HG03280 (cell line): ENCODE measurements at regions not wholly inside any gene's neighbourhood (a gene's known extent, or its start where the extent isn't known, plus 50 kb on each side); places are given as distances from the start of the nearest gene placed in this dataset.
"Not testable (repeated sequence)": the region's sequence is repeated elsewhere in the genome, so short reads cannot be mapped to it uniquely, and the experiment has no call there.

Experiments
- ATAC-seq: cut with Tn5 transposase; IDR thresholded peaks from one replicate; pipeline ENCODE4 v1.9.1; 2021; ENCODE audit warnings: mild to moderate bottlenecking, moderate library complexity; ENCODE audit not compliant: unreplicated experiment

DNA sequence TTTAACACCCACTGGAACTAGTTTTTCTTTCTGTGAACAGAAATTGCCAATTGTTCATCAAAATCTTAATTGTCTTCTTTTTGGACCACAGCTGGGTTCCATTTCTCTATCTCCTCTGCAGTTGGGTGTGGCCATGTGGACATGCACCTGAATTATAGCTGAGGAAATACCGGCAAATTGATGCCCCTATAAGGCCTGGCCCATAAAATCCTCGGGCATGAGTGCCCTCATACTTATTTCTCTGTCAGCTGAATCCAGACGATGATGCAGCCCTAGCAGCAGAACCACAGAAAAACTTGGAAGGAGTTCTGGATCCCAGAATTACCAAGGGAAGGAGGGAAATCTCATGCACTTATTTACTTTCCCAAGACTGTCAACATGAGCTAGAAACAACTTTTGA lies 249.0 kb downstream of the CYRIA start:
- no peak for ATAC-seq

DNA sequence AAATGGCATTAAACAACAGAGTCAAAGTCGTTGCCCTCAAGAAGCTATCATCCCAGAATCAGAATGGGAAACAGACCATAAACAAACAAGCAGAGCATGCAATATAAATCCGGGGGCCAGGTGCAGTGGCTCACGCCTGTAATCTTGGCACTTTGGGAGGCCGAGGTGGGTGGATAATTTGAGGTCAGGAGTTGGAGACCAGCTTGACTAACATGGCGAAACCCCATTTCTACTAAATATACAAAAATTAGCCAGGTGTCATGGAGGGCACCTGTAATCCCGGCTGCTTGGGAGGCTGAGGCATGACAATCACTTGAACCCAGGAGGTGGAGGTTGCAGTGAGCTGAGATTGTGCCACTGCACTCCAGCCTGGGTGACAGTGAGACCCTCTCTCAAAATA lies 249.8 kb downstream of the CYRIA start:
- ATAC-seq, result not testable (repeated sequence)

DNA sequence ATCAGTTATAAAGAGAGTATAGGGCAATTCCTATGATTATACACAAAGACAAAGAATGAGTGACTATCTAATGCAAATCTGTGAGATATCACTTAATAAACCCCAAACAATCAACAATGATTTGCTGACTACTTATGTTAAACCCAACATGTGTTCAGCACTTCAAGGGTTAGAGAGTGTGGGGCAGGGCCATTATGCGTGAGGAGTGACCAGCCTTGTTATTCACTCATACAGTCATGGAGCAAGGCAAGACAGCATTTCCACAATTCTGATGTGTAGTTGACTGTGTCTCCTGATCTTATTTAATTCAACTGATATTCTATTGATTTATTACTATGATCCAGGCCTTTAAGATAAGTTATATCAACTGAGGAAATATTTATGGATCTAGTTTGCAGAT lies 251.7 kb downstream of the CYRIA start:
- no peak for ATAC-seq

DNA sequence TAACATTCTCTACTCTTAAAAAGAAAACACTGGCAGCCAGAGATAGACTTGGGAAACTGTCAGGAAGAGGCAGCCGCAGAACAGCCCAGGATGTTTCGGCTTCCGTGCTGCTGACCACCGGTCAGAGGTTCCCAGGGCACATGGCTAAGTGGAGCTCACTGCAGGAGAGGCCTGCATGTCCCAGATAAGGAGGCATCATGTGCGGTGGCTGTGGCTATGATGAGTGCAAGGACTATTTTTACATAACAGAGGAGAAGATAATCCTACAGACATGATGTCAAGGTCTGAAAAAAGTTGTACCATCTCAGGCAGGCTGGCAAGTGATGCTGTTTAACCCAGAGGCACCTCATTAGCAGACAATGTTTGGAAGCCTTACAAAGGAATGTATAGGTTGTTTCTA lies 252.3 kb downstream of the CYRIA start:
- no peak for ATAC-seq

DNA sequence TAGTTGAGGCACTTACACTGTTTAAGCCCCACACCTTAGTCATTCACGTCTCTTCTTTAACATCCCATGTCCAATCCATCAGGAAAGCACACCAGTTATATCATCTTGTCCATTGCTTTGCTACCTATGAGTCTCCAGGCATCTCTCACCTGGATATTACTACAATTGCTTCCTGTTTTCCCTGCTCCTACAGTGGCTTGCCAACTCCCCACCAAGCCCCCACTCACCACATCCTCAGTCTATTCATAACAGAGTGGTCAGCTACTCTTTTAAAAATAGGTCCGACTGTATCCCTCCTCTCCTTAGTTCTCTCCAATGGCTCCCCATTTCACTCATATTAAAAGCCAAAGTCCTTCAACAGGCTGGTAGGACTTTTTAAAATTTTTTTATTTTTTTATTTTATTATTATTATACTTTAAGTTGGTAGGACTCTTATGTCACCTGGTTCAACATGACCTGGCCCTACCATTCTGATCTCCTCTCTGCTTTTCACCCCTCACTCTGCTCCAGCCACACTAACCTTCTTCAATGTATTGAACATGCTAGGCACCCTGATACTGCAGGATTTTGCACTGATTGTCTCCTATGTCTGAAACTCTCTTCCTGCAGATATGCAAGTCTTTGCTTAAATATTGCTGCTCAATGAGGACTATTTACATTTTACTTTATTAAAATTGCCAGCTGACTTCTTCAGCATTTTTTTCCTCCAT lies 253.2 kb downstream of the CYRIA start:
- ATAC-seq, result no peak

DNA sequence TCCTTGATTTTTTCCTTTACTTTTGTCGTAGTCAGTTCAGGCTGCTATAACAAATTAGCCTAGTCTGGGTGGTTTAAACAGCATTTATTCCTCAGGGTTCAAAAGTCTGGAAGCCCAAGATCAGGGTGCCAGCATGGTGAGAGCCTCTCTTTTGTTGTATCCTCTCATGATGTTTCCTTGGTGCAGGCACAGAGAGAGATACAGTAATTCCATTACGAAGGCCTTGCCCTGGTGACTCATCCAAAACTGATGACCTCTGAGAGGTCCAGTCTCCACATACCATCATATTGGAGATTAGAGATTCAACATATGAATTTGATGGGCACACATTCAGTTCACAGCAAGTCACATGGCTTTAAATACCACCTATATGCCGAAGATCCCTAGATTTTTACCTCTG lies 253.8 kb downstream of the CYRIA start:
- ATAC-seq, result no peak

DNA sequence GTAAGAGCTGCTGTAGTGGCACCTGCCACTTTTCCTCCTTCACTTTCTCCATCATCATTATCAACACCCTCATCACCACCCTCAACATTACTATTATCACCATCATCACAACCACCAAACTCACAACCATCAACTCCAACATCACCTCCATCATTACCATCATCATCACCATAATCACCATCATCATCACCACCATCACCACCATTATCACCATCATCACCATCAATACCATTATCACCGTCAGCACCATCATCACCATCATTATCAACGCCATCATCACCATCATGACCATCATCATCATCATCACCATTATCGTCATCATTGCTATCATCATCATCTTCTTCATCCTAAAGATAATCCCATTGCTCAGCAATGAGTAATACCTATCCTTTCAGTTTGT lies 255.8 kb downstream of the CYRIA start:
- no peak for ATAC-seq

DNA sequence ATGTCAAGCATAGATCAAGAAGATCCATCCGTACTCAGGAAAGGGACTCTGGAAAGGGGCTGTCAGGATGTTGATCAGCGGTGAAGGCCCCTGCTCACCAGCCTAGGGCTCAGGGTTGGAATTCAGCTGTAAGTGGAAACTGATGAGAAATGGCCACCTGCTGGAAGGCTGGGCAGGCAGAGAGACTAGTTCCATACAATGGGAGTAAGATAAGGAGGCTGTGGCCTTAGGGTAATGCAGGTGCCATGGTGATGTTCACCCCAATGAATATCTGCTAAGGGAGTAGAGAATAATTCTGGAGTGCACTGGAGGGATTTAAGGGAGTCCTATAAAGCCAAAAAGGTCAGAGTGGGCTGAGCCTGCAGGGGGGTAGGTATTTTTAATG lies 256.6 kb downstream of the CYRIA start:
- ATAC-seq, result no peak

DNA sequence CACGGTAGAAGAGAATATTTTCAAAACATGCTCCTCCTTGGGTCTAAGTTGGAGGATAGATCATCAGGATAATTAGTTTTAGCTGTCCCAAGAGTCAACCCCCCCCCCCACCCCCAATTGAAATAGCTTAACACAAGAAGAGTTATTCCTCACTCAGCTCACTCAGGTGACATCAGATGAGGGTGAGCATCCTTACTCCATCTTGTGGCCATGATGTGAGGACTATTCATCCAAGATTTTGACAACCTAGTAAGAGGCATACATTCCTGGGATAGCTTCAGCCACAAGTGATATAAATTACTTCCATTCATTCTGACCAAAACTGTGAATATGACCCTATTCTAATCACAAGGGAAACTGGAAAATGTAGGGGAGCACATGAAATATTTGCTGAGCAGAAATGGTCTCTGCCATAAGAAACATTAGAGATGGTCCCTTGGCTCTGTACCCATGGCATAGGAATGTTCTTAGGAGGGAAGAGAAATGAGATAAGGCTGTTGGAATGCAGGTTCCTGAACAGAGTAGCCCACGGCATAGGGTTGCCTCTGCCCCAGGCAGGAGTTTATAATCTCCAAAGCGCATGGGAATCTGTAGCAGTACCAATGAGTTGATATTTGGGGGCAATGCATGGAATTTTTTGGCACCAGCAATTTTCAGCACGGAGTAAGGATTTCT lies 257.2 kb downstream of the CYRIA start:
- no peak for ATAC-seq

DNA sequence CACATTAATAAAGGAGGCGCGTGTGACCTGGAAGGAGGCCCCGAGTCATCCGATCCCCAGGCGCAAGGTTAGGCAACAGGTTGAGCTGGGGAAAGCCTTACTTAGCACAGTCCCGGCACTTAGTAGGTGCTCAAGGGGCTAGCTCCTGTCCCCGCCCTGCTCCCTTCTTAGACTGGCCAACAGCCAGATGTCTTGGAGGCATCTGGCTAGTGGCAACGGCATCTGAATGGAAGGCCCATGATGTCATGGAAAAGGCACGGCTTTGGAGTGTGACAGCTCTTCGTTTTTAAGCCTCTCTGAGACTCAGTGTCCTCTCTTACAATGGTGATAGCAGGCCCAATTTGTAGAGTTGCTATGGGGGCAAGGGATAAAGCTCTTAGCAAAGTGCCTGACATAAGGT lies 258.3 kb downstream of the CYRIA start:
- ATAC-seq, result no peak

DNA sequence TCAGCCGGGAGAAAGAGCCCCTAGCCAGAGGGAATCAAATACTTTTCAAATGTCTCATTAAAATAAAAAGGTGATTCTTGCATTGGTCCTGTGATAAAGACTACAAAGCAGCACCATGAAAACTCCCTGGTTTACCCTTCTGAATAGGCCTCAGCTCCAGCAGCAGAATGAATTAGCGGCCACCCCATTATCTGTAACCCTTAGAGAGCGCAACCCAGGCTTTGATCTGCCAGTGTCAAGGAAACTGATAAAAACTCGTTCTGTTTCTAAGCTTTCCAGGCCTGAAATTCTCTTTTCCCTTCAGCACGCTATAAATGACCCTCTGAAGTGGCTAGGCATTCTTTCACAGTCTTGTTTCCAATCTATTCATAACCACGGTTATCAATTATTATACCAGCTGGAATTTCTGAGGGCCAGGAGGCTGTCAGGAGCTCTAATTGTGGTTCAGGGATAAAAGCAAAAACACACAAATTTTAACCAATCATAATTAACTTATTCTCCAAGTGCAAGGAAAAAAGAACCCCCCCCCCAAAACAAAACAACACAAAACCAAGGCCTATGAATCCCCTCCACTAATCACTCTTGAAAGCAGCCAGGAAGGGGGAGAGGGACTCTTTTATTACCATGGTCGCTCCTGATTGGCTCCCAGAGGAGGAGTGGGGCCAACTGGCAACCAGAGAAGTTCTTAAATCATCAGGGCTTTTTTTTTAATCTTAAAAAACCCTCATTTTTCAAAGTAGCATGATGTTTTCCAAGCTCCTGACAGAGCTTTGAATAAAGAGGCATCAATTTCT lies 258.9 kb downstream of the CYRIA start:
- no peak for ATAC-seq

DNA sequence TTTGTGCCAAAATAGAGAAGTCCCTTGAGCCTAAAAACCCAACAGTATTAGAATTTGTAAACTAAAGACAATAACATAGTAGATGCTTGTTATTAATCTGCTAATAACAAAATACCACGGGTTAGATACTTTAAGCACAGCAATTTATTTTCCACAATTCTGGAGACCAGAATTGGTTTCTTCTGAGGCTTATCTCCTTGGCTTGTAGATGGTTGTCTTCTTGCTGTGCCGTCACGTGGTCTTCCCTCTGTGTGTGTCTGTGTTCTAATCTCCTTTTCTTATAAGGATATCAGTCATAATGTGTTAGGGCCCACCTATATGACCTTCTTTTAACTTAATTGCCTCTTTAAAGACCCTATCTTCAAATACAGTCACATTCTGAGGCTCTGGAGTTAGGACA lies 260.1 kb downstream of the CYRIA start:
- no peak for ATAC-seq

DNA sequence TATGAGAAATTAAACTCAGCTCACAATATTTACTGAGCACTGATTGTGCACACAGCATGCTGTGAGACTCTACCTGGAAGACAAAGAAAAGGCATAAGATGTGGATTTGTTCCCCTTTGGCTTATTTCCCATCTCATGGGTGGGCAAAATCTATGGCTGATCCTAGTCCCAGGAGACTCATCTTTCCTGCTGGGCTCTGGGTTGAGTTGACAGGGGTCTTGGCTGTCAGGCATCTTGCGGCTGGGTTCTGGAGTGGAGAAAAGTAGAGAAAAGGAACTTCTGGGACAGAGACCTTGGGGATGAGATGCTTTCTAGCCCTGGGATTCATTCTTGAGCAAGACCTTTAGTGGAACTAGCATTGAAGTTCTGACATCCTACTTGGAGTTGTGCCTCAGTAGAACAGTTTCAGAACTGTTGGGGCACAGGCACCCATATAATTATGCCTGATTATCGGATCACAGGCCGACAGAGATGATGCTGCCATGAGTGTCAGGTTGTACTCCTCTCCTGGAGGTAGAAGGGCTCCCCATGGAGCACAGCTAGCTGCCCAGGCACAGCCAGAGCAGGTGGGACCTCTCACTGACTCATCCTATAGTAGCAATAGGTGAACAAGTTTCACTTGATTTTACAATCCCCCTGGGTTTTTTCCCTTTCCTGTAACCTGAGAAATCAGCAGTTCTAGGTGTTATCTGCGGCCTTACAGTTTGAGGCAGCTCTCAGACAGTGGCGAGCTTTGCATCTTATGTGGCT lies 260.9 kb downstream of the CYRIA start:
- no peak for ATAC-seq

DNA sequence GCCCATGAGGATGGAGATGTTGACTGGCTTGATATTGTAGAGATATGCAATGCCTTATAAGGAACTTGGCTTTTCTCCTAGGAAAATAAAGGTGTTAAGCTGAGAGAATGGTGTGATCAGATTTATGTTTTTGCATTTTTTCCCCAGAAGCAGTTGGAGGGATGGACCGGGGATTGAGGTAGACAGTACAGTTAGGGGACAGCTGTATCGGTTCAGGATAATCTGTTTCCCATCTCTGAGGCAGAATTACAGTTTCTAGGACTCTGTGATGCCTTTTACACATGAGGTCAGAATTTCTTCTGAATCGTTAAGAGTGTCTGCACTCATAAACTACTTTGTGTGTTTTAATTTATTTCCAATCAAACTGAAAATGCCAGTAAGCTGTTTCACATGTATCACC lies 261.5 kb downstream of the CYRIA start:
- no peak for ATAC-seq

DNA sequence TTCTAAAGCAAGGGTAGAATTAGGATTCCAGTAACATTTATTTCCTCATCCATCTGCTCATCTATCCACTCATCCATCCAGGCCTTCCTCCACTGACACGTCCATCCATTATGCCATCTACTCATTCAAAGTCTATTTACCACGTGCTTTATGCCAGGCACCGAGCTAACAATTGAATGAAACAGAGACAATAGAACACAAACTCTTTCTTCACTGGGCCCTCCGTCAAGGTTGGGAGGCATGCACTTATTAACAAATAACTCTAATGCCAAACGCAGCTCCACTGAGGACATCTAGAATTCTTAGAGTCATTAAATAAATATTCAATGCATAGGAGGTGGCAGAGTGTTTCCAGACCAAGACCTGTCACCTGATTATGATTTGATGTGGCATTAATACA lies 262.7 kb downstream of the CYRIA start:
- no peak for ATAC-seq

DNA sequence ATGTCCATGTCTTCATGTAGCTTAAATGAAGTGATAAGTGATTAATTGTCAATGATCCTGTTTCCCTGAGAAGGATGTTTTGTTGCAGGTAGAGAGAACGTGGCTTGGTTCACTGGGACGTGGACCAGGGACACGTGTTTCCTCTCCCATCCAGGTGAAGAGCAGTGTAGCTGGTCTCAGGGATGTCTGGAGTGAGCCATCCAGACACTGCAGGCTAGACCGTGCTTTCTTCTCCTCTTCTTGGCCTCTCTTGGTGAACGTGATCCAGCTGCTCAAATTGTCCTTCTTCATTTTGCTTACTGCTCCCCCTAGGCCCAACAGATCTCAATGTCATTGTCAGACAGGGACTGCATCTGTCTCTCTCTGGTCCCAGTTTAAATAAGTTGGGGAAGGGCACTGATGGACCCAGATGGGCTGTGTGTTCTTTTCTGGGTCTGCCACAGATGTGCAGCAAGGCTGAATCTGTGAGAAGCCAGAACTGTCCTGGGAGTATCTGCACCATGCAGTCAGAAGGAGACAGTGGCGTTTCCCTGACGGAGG lies 263.8 kb downstream of the CYRIA start:
- no peak for ATAC-seq

DNA sequence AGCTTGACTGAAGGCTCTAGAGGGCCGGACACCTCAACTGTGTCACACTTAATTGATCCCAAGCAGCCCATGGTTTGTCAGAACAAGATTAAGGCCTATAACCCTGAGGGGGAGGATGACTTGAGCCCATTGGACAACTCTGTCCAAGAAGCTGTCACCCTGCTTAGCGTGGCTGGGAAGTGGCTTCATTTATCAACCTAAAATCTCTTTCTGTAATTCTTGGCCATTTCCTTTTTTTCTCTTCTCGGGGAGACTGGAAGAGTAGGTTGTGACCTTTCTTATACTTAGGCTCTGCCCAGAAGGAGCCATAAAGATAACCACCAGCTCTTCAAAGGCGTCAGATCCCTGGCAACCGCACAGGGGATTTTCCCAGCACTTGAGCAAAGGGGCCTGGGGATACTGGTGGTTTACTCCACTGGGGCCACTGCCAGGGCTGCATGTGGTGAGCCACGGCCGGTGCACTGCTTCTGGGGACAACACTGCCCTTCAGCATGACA lies 265.5 kb downstream of the CYRIA start:
- ATAC-seq, result no peak

DNA sequence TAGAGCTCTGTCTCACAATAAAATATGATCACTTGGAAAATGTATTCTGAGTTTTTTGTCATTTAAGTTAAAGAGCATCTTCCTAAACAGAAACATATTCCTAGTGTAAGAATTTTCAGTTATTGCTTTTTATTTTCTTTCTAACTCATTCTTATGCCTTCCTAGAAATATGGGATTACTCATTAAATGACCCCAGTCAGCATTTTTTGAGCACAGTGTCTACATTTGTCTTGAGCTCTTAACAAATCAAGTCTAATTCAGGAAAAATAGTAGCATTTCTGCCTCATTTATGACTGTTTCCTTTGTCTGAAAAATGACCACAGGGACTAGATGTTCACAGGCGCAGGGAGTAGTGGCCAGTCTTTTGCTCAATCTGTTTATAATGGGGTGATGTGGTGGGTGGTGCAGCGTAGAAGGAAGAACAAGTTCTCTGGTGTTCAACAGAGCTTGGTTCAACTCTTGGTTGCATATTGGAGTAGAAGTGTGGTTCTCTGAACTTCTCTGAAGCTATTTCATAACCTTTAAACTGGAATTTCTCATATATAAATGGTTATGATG lies 267.1 kb downstream of the CYRIA start:
- ATAC-seq, result no peak

DNA sequence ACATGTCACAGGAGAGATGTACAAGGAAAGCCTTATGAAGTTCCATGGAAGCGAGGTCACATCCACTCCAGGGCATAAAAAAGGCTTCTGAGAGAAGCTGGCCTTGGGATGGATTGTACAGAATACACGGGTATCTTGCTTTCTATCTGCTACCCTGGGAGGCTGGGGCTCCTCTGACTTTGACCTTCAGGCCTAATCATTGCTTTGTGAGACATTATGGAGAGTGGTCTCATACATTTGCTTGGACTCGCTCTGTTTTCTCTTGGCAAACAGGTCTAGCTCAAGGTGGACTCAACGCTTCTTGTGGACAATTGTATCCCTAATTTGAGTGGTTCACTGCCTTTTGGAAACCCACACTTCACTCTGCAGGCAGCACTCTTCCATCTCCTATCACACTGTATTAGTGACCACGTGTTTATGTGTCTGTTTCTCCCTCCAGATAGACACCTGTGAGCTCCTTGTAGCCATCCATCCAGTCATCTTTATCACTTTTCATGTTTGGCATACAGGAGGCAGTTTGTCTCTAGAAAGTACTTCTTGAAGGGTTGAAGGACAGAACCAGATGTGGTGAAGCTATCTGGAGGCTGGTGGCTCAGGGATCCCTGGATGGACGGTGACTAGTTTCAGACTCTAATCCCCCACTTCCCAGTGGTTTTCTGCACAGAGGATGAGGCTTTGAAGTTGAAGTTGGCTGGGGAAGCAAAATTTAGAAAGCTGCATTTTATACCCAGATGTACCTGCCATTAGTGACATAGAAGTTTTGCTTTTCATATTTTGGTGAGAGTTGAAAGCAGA lies 267.8 kb downstream of the CYRIA start:
- no peak for ATAC-seq

DNA sequence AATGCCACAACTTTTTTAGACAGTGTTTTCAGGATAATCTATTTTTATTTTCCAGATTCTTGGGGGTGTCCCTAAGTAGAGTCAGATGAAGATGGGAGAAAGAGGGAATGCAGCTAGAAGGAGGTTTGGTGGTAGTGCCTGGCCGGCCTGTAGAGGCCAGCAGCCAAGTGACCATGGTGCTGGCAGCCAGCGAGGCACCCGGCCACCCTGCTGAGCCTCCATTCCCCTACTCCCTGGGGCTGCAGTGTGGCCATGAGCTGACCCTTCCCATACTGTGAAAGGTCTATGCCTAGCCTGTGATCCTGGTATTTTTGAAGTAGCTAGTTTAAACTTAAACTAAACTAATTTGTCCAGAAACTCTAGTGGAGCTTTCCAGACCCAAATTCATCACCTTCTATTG lies 268.6 kb downstream of the CYRIA start:
- no peak for ATAC-seq
